ENCODE measurements at regions not wholly inside any gene's neighbourhood (a gene's known extent, or its start where the extent isn't known, plus 50 kb on each side); places are given as distances from the start of the nearest gene placed in this dataset.

GRCh38 chr2:35454966-35455638 lies 900.5 kb upstream of the CRIM1 start:
- Histone ChIP-seq H3K36me3 (no peaks in the 10 kb centered on the region), H3K27ac (no peak overlapping the region), H3K9ac (no peak overlapping the region), H4K20me1 (ENCODE audit: low read depth) (no peaks in the 10 kb centered on the region), H3F3A (ENCODE audit: low read depth) (no peaks in the 10 kb centered on the region), H3K9me3 (ENCODE audit: low read depth) (no peaks in the 10 kb centered on the region), H3K4me2 (no peak overlapping the region), H3K27me3 (no peaks in the 10 kb centered on the region), H3K4me1 (no peaks in the 10 kb centered on the region), H3K79me2 (ENCODE audit: low read depth) (no peaks in the 10 kb centered on the region), H2AFZ (replicated peaks) (no peak overlapping the region), H3K4me3 (no peak overlapping the region)
- TF ChIP-seq EZH2phosphoT487 (IDR thresholded peaks at IDR 0.05), result no peak
- TF ChIP-seq CTCF (IDR thresholded peaks at IDR 0.05), result peak; percentile 17
- H3K36me3 Mint-ChIP-seq, result no peaks in the 10 kb centered on the region
- no peaks in the 10 kb centered on the region for H3K4me1 Mint-ChIP-seq
- no peaks in the 10 kb centered on the region for H3K9me3 Mint-ChIP-seq
- H3K27me3 Mint-ChIP-seq (ENCODE audit: insufficient read depth, low read depth), result no peaks in the 10 kb centered on the region
- no peak overlapping the region for H3K27ac Mint-ChIP-seq
- H3K4me3 Mint-ChIP-seq, result no peak overlapping the region
- DNase-seq (ENCODE audit: low spot score), result no peak

GRCh38 chr2:35447821-35448220 lies 907.8 kb upstream of the CRIM1 start:
- DNase-seq (ENCODE audit: low spot score), result no peak
- H3F3A ChIP-seq (ENCODE audit: low read depth), result no peaks in the 10 kb centered on the region
- H3K4me3 Mint-ChIP-seq, result no peak overlapping the region
- no peaks in the 10 kb centered on the region for H3K9me3 ChIP-seq (ENCODE audit: low read depth)
- TF ChIP-seq EZH2phosphoT487 (IDR thresholded peaks at IDR 0.05), result no peak
- no peak for TF ChIP-seq EZH2 (IDR thresholded peaks at IDR 0.05)
- no peak for TF ChIP-seq CTCF (IDR thresholded peaks at IDR 0.05)
- no peaks in the 10 kb centered on the region for H4K20me1 ChIP-seq (ENCODE audit: low read depth)
- no peaks in the 10 kb centered on the region for H3K9me3 Mint-ChIP-seq
- H3K27ac Mint-ChIP-seq, result no peak overlapping the region
- H3K36me3 ChIP-seq, result no peaks in the 10 kb centered on the region
- no peaks in the 10 kb centered on the region for H3K4me1 Mint-ChIP-seq
- no peak overlapping the region for H3K4me3 ChIP-seq
- no peak overlapping the region for H3K27ac ChIP-seq
- H3K4me1 ChIP-seq, result no peaks in the 10 kb centered on the region
- H2AFZ ChIP-seq (replicated peaks), result no peak overlapping the region
- H3K9ac ChIP-seq, result no peak overlapping the region
- H3K27me3 Mint-ChIP-seq (ENCODE audit: insufficient read depth, low read depth), result no peaks in the 10 kb centered on the region
- H3K4me2 ChIP-seq, result no peak overlapping the region
- no peaks in the 10 kb centered on the region for H3K36me3 Mint-ChIP-seq
- H3K27me3 ChIP-seq, result no peaks in the 10 kb centered on the region
- H3K79me2 ChIP-seq (ENCODE audit: low read depth), result no peaks in the 10 kb centered on the region

- DNase-seq (ENCODE audit: low spot score), result no peak
- Histone ChIP-seq H3K27me3 (no peaks in the 10 kb centered on the region), H3K79me2 (ENCODE audit: low read depth) (no peaks in the 10 kb centered on the region), H3K4me2 (no peak overlapping the region), H3K9me3 (ENCODE audit: low read depth) (no peaks in the 10 kb centered on the region), H3K27ac (no peak overlapping the region), H3F3A (ENCODE audit: low read depth) (no peaks in the 10 kb centered on the region), H3K9ac (no peak overlapping the region), H4K20me1 (ENCODE audit: low read depth) (no peaks in the 10 kb centered on the region), H3K4me3 (no peak overlapping the region), H3K36me3 (no peaks in the 10 kb centered on the region), H2AFZ (replicated peaks) (no peak overlapping the region), H3K4me1 (no peaks in the 10 kb centered on the region)
- Mint-ChIP-seq H3K36me3 (no peaks in the 10 kb centered on the region), H3K9me3 (no peaks in the 10 kb centered on the region), H3K27ac (no peak overlapping the region), H3K27me3 (ENCODE audit: insufficient read depth, low read depth) (no peaks in the 10 kb centered on the region), H3K4me1 (no peaks in the 10 kb centered on the region), H3K4me3 (no peak overlapping the region)
- TF ChIP-seq EZH2 (IDR thresholded peaks at IDR 0.05) (no peak), CTCF (IDR thresholded peaks at IDR 0.05) (no peak), EZH2phosphoT487 (IDR thresholded peaks at IDR 0.05) (no peak)
Observed at GRCh38 chr2:35447215-35447614, 908.4 kb upstream of the CRIM1 start.

Data from neural progenitor cell (in vitro differentiated cells).